ENCODE measurements at regions not wholly inside any gene's neighbourhood (a gene's known extent, or its start where the extent isn't known, plus 50 kb on each side); places are given as distances from the start of the nearest gene placed in this dataset.

GRCh38 chr3:162269636-162270458 lies 773.2 kb downstream of the OTOL1 start:
- DNase-seq (ENCODE audit: low read depth in 4 of 4, low spot score in 3 of 4): no peak

DNA sequence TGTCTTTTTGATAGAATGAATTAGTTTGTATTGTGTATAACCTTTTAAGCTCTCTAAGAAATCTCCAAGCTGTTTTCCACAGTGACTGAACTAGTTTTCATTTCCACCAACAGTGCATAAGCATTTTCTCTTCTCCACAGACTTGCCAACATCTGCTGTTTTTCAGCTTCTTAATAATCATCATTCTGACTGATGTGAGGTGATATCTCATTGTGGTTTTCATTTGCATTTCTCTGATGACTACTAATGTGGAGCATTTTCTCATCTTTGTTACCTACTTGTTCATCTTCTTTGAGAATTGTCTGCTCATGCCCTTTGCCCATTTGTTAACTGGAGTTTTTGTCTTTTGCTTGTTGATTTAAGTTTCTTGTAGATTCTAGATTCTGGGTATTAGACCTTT lies 777.5 kb downstream of the OTOL1 start:
- DNase-seq (ENCODE audit: low read depth in 4 of 4, low spot score in 3 of 4): no peak

DNA sequence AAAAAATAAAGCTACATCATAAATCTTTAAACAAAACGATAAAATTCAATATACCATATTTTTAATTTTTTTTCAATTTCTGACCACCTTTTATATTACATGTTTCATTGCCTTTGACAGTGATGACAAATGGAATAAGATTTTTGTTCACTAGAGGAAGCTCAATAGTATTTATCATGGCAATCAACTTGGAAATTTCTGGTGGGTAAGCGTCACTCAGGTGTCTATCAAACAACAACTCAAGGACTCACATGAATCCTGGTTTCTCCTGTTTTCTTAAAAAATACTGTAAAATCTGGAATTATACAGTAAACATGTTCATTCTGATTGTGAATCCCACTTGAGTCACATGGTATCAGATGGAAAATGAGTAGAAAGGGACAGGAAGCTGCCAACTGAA lies 782.2 kb downstream of the OTOL1 start:
- DNase-seq (ENCODE audit: low read depth in 4 of 4, low spot score in 3 of 4): no peak

DNA sequence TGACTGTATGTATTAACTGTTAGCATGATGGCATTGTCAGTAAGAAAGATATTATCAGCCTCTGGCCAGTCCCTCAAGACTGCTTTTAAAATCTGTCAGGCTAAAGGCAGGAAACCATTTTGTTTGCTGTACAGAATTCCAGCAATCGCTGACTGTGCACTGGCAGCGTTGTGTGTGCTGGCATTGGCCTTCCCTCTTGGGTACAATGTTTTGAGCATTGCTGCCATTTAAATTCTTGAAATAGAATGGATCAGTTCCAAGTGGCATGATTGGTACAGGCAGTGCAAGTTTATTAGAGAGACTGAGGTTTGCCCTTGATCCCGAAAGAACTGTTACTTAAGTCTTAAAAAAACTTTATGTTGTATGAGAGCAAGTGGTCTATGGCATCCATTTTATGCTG lies 788.7 kb downstream of the OTOL1 start:
- no peak for DNase-seq (ENCODE audit: low read depth in 4 of 4, low spot score in 3 of 4)

DNA sequence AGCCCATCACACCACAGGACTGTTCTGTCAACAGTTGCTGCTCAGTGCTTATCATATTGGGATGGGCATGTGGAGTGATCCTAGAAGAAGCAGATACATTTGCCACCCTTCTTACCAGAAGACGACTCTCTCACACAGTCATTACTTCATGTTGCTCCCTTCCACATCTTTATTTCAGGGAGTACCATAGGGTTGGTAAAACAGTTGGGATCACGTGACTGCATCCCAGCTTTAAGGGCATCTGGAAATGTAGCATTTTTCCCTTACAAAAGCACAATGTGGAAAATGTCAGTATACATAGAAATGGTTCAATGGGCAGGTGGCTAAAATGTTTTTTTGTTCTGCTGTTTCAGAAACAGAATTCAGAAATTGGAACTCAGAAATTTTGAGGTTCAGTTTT lies 791.0 kb downstream of the OTOL1 start:
- no peak for DNase-seq (ENCODE audit: low read depth in 4 of 4, low spot score in 3 of 4)

- no peak for DNase-seq (ENCODE audit: low read depth in 4 of 4, low spot score in 3 of 4)
Measured at GRCh38 chr3:162292409-162292808, 795.8 kb downstream of the OTOL1 start.

DNA sequence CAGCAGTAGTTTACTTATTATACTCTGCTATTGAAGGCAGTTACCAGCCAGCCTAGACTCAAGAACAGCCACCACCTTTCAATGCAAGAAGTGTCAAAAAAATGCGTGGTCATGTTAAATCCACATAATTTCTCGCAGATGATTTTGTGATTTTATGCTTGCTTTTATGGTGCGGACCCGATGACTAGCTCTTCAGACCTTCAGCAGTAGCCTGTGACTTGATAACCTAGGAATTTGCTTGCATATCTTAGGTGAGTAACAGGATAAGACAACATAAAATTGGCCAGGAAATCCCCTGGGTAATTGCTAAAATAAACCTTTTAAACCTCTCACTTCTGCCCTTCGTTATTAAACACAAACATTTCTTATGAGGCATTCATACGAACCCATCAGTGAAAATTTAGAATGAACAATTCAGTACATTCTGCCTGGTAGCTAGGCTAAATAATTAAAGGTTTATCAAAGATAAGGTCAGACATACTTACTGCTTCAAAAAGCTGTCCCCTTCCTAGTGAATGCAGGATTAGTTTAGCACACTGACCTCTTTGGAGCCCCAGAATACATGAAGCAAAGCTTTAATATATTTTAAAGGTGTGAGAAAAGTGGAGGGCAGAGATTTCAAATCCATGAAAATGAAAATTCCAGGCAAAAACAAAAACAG lies 798.8 kb downstream of the OTOL1 start:
- no peak for DNase-seq (ENCODE audit: low read depth in 4 of 4, low spot score in 3 of 4)

DNA sequence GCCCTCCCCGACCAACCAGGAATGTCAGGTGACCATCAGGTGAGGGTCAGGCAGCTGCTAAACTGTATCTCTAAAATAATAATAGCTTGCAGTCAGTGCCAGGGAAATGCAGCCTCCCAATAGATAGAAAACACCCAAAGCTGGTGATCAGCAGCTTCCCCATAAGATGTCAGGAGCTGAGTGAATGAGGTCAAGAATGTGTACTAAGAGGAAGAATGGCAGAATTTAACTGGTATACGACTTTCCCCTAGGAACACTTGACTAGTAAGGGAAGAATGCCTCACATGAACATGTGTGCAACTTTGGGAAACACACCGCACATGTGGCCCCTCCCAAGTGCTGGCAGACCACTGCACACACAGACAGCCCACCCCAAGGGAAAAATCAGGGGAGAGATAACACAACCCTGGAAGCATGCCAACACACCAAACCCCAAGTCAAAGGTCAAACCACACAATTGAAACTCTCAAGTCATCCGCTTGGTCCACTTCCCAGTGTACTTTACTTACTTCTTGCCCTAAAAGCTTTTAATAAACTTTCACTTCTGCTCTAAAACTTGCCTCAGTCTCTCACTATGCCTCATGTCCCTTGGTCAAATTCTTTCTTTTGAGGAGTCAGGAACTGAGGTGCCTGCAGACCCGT lies 806.5 kb downstream of the OTOL1 start:
- no peak for DNase-seq (ENCODE audit: low read depth in 4 of 4, low spot score in 3 of 4)

GRCh38 chr3:162317046-162317445 lies 820.4 kb downstream of the OTOL1 start:
- DNase-seq (ENCODE audit: low read depth in 4 of 4, low spot score in 3 of 4): no peak

DNA sequence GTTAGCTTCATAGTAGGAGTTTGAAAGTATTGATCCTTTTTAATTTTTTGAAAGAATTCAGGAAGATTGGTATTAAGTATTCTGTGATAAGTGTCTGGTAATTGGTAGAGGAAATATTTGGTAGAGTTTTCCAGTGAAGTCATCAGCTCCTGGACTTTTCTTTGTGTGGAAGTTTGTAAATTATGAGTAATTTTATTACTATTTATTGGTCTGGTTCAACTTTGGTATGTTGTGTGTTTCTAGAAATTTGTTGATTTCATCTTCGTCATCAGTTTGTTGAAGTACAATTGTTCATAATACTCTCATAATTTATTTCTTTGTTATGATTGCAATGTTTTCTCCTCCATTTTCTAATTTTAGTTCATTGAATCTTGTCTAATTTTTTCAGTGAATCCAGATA lies 832.0 kb downstream of the OTOL1 start:
- DNase-seq (ENCODE audit: low read depth in 4 of 4, low spot score in 3 of 4): no peak

- DNase-seq (ENCODE audit: low read depth in 4 of 4, low spot score in 3 of 4): no peak
Measured at GRCh38 chr3:162329514-162329913, 832.9 kb downstream of the OTOL1 start.

GRCh38 chr3:162332344-162332743 lies 835.7 kb downstream of the OTOL1 start:
- DNase-seq (ENCODE audit: low read depth in 4 of 4, low spot score in 3 of 4): no peak

GRCh38 chr3:162334537-162334936 lies 837.9 kb downstream of the OTOL1 start:
- no peak for DNase-seq (ENCODE audit: low read depth in 4 of 4, low spot score in 3 of 4)

- no peak for DNase-seq (ENCODE audit: low read depth in 4 of 4, low spot score in 3 of 4)
Measured at GRCh38 chr3:162337630-162338029, 841.0 kb downstream of the OTOL1 start.

DNA sequence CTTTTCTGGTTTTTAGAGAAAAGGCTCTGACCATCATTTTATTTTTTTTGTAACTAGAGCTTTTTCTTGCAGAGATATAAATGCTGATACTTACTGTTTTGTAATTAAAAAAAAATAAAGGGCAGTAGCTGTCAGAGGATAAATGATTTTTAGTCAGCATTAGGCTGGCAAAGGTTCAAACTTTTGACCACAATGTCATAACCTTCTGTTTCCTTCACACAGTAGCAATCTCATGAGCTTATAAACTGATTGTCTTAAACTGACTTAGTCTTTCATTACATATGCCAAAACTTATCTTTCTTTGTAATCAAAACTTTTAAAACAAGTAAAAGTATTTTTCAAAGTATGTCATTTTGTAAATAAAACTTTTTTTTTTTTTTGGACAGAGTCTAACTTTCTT lies 841.9 kb downstream of the OTOL1 start:
- DNase-seq (ENCODE audit: low read depth in 4 of 4, low spot score in 3 of 4): no peak

- DNase-seq (ENCODE audit: low read depth in 4 of 4, low spot score in 3 of 4): no peak
Measured at GRCh38 chr3:162348912-162349311, 852.3 kb downstream of the OTOL1 start.

GRCh38 chr3:162353414-162353813 lies 856.8 kb downstream of the OTOL1 start:
- DNase-seq (ENCODE audit: low read depth in 4 of 4, low spot score in 3 of 4): no peak

GRCh38 chr3:162354356-162354755 lies 857.7 kb downstream of the OTOL1 start:
- no peak for DNase-seq (ENCODE audit: low read depth in 4 of 4, low spot score in 3 of 4)

GRCh38 chr3:162365066-162365719 lies 868.6 kb downstream of the OTOL1 start:
- DNase-seq (ENCODE audit: low read depth in 4 of 4, low spot score in 3 of 4): no peak

DNA sequence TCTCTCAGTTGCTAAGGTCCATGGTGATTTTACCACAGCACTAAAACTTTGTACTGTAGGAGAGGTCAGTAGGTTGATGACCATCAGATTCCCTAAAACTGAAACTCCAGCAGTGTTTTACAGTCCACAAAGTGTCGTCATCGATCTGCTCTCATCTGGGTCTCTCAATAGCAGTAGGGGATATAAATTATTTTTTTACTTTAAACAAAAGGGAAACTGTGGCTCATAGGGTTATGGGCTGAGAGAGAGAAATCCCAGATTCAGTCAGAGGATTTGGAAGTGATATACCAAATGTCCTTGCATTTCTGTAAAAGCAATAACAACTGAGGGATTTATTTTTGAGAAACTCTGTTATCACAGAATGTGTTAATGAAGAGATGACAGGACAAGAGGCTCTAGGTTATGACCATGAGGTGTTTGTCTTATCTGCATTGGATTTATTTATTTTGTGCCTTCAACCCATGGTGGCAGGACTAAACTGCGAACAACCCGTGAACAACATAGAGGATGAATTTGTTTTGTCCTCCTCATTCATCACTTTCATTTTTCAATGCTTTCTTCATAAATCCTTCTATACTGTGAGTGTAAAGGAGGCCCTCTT lies 869.7 kb downstream of the OTOL1 start:
- DNase-seq (ENCODE audit: low read depth in 4 of 4, low spot score in 3 of 4): no peak

Data from left renal pelvis (tissue), 4 donors.